HEK293 (cell line): ENCODE measurements at regions not wholly inside any gene's neighbourhood (a gene's known extent, or its start where the extent isn't known, plus 50 kb on each side); places are given as distances from the start of the nearest gene placed in this dataset.

Experiments used
- BCL11A ChIP-seq: fragments of 450-650 bp; formaldehyde crosslinking; IDR thresholded peaks from 2 replicates; pipeline ENCODE4 v1.5.1; 2016; ENCODE audit warnings: low read depth, missing biosample characterization, missing genetic modification characterization
- BCL11B ChIP-seq: fragments of 450-650 bp; formaldehyde crosslinking; IDR thresholded peaks from 2 replicates; pipeline ENCODE4 v1.5.1; 2016; ENCODE audit warnings: low read depth, missing biosample characterization, missing genetic modification characterization
- MZF1 ChIP-seq: fragments of 450-650 bp; formaldehyde crosslinking; IDR thresholded peaks from 2 replicates; pipeline ENCODE4 v1.5.1; 2017; ENCODE audit warnings: missing biosample characterization, missing genetic modification characterization, borderline replicate concordance
- OSR2 ChIP-seq: fragments of 450-650 bp; formaldehyde crosslinking; IDR thresholded peaks from 2 replicates; pipeline ENCODE4 v1.5.1; 2016; ENCODE audit warnings: missing biosample characterization, missing genetic modification characterization
- SP3 ChIP-seq: fragments of 450-650 bp; formaldehyde crosslinking; IDR thresholded peaks from 2 replicates; pipeline ENCODE4 v1.5.1; 2016; ENCODE audit warnings: missing biosample characterization, missing genetic modification characterization
- TCF7L2 ChIP-seq: IDR thresholded peaks from 2 replicates; pipeline ENCODE4 v1.6.1; 2011; ENCODE audit warnings: low read depth, mild to moderate bottlenecking, inconsistent platforms, low read length, moderate library complexity, borderline replicate concordance
- YY1 ChIP-seq: fragments of 450-650 bp; formaldehyde crosslinking; IDR thresholded peaks from 2 replicates; pipeline ENCODE4 v1.5.1; 2018; ENCODE audit warnings: missing biosample characterization, missing genetic modification characterization
- ZBTB26 ChIP-seq: fragments of 450-650 bp; formaldehyde crosslinking; optimal IDR thresholded peaks from 2 replicates; pipeline ENCODE3; 2016; ENCODE audit warnings: missing biosample characterization, mild to moderate bottlenecking, missing genetic modification characterization
- TF ChIP-seq, protein P1 (sequence below): fragments of 450-650 bp; formaldehyde crosslinking; IDR thresholded peaks from 2 replicates; pipeline ENCODE4 v1.5.1; 2016; ENCODE audit warnings: missing biosample characterization, missing genetic modification characterization
- TF ChIP-seq, protein P2 (sequence below): fragments of 450-650 bp; formaldehyde crosslinking; IDR thresholded peaks from 2 replicates; pipeline ENCODE4 v1.5.1; 2016; ENCODE audit warnings: missing biosample characterization, missing genetic modification characterization
- TF ChIP-seq, protein P3 (sequence below): fragments of 450-650 bp; formaldehyde crosslinking; IDR thresholded peaks from 2 replicates; pipeline ENCODE4 v1.5.1; 2016; ENCODE audit warnings: missing biosample characterization, missing genetic modification characterization
- TF ChIP-seq, protein P4 (sequence below): fragments of 450-650 bp; formaldehyde crosslinking; IDR thresholded peaks from 2 replicates; pipeline ENCODE4 v1.5.1; 2016; ENCODE audit warnings: missing biosample characterization, missing genetic modification characterization

DNA sequence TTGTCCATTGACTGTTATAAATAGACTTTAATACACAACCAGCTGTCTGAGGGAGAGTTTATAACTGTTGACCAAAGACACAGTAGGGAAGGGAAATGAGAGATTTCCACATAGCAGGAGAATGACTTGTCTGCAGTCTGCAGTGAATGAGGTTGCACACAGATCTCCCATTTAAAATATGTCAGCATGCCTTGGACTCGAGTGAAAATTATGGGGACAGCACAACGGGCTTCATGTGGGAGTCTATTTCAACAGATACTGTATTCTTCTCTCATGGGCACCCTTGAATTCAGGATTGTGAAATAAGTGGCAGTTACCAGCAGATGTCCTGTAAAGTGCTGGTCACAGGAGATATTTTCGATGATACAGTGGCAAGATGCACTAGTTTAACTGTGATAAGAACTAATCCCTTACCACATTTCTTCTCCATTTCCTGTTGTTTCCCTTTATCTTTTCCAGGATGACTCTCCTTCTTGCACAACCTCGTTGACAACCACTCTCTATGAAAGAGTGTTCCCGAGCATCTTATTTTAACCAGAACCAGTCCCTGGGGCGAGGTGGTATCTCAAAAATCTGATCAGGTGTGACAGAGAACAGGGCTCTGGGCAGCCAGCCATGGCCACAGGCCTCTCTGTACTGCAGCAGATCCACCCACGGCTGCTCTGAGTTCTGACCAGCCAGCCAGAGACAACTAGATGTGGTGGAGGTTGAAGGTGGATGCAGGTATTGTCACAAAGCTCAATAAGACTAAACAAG is 51.5 kb upstream of the MAP3K1 start:
- TF ChIP-seq, protein P1, sequence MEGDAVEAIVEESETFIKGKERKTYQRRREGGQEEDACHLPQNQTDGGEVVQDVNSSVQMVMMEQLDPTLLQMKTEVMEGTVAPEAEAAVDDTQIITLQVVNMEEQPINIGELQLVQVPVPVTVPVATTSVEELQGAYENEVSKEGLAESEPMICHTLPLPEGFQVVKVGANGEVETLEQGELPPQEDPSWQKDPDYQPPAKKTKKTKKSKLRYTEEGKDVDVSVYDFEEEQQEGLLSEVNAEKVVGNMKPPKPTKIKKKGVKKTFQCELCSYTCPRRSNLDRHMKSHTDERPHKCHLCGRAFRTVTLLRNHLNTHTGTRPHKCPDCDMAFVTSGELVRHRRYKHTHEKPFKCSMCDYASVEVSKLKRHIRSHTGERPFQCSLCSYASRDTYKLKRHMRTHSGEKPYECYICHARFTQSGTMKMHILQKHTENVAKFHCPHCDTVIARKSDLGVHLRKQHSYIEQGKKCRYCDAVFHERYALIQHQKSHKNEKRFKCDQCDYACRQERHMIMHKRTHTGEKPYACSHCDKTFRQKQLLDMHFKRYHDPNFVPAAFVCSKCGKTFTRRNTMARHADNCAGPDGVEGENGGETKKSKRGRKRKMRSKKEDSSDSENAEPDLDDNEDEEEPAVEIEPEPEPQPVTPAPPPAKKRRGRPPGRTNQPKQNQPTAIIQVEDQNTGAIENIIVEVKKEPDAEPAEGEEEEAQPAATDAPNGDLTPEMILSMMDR (tag by site-specific recombination), result no peak
- TF ChIP-seq MZF1 (tag by site-specific recombination) (no peak), YY1 (no peak), TCF7L2 (no peak), ZBTB26 (tag by site-specific recombination) (no peak), BCL11B (no peak), OSR2 (tag by site-specific recombination) (no peak), SP3 (tag by site-specific recombination) (no peak), BCL11A (tag by site-specific recombination) (no peak)
- TF ChIP-seq, protein P2, sequence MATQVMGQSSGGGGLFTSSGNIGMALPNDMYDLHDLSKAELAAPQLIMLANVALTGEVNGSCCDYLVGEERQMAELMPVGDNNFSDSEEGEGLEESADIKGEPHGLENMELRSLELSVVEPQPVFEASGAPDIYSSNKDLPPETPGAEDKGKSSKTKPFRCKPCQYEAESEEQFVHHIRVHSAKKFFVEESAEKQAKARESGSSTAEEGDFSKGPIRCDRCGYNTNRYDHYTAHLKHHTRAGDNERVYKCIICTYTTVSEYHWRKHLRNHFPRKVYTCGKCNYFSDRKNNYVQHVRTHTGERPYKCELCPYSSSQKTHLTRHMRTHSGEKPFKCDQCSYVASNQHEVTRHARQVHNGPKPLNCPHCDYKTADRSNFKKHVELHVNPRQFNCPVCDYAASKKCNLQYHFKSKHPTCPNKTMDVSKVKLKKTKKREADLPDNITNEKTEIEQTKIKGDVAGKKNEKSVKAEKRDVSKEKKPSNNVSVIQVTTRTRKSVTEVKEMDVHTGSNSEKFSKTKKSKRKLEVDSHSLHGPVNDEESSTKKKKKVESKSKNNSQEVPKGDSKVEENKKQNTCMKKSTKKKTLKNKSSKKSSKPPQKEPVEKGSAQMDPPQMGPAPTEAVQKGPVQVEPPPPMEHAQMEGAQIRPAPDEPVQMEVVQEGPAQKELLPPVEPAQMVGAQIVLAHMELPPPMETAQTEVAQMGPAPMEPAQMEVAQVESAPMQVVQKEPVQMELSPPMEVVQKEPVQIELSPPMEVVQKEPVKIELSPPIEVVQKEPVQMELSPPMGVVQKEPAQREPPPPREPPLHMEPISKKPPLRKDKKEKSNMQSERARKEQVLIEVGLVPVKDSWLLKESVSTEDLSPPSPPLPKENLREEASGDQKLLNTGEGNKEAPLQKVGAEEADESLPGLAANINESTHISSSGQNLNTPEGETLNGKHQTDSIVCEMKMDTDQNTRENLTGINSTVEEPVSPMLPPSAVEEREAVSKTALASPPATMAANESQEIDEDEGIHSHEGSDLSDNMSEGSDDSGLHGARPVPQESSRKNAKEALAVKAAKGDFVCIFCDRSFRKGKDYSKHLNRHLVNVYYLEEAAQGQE, result no peak
- TF ChIP-seq, protein P3, sequence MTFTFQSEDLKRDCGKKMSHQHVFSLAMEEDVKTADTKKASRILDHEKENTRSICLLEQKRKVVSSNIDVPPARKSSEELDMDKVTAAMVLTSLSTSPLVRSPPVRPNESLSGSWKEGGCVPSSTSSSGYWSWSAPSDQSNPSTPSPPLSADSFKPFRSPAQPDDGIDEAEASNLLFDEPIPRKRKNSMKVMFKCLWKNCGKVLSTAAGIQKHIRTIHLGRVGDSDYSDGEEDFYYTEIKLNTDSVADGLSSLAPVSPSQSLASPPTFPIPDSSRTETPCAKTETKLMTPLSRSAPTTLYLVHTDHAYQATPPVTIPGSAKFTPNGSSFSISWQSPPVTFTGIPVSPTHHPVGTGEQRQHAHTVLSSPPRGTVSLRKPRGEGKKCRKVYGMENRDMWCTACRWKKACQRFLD (tag by site-specific recombination), result no peak
- TF ChIP-seq, protein P4, sequence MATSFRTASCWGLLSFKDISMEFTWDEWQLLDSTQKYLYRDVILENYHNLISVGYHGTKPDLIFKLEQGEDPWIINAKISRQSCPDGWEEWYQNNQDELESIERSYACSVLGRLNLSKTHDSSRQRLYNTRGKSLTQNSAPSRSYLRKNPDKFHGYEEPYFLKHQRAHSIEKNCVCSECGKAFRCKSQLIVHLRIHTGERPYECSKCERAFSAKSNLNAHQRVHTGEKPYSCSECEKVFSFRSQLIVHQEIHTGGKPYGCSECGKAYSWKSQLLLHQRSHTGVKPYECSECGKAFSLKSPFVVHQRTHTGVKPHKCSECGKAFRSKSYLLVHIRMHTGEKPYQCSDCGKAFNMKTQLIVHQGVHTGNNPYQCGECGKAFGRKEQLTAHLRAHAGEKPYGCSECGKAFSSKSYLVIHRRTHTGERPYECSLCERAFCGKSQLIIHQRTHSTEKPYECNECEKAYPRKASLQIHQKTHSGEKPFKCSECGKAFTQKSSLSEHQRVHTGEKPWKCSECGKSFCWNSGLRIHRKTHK, result no peak
